ENCODE measurements at regions not wholly inside any gene's neighbourhood (a gene's known extent, or its start where the extent isn't known, plus 50 kb on each side); places are given as distances from the start of the nearest gene placed in this dataset.

- TF ChIP-seq, protein P1, sequence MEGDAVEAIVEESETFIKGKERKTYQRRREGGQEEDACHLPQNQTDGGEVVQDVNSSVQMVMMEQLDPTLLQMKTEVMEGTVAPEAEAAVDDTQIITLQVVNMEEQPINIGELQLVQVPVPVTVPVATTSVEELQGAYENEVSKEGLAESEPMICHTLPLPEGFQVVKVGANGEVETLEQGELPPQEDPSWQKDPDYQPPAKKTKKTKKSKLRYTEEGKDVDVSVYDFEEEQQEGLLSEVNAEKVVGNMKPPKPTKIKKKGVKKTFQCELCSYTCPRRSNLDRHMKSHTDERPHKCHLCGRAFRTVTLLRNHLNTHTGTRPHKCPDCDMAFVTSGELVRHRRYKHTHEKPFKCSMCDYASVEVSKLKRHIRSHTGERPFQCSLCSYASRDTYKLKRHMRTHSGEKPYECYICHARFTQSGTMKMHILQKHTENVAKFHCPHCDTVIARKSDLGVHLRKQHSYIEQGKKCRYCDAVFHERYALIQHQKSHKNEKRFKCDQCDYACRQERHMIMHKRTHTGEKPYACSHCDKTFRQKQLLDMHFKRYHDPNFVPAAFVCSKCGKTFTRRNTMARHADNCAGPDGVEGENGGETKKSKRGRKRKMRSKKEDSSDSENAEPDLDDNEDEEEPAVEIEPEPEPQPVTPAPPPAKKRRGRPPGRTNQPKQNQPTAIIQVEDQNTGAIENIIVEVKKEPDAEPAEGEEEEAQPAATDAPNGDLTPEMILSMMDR (IDR thresholded peaks at IDR 0.05; ENCODE audit: poor library complexity) = no peak
- no peak for TF ChIP-seq EZH2 (IDR thresholded peaks at IDR 0.05; ENCODE audit: borderline replicate concordance)
- no peak for TF ChIP-seq EZH2phosphoT487 (IDR thresholded peaks at IDR 0.05; ENCODE audit: low read depth, severe bottlenecking, unreplicated experiment)
These were observed 535.9 kb downstream of the DNAH5 start for GRCh38 chr5:13408616-13409015.

Data from hepatocyte (in vitro differentiated cells).